ENCODE measurements at regions not wholly inside any gene's neighbourhood (a gene's known extent, or its start where the extent isn't known, plus 50 kb on each side); places are given as distances from the start of the nearest gene placed in this dataset.

DNA sequence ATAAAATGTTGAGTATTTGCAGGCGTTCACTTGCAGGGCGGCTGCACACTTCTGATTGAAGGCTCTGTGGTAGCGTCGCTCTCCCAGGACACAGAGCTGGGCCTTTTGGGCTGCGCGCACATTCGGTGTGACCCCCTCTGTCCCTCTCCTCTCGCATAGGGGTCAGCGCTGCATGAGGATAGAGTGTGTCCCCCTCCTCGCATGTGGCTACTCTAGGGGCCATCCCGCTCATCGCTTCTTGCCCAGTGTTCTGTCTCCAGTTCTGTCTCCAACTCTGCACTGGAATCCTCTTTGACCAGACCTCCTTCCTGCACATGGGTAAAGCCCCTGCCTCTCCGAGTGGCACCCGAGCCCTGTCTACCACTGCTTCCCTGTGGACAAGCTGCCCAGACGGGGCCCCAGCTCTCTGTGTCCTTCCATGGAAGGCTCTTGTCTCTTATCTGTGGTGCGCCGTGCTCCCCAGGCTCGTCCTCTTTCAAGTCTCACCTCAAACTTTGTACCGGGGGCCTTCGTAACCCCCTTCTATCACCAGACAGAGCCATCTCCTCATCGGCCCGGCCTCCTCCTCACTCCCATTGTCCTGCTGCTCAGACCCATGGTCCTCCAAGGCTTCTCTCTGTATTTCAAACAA lies 278.0 kb upstream of the HDAC4 start:
- TF ChIP-seq POLR2AphosphoS5 (IDR thresholded peaks at IDR 0.05) = no peak
- TF ChIP-seq, protein P1, sequence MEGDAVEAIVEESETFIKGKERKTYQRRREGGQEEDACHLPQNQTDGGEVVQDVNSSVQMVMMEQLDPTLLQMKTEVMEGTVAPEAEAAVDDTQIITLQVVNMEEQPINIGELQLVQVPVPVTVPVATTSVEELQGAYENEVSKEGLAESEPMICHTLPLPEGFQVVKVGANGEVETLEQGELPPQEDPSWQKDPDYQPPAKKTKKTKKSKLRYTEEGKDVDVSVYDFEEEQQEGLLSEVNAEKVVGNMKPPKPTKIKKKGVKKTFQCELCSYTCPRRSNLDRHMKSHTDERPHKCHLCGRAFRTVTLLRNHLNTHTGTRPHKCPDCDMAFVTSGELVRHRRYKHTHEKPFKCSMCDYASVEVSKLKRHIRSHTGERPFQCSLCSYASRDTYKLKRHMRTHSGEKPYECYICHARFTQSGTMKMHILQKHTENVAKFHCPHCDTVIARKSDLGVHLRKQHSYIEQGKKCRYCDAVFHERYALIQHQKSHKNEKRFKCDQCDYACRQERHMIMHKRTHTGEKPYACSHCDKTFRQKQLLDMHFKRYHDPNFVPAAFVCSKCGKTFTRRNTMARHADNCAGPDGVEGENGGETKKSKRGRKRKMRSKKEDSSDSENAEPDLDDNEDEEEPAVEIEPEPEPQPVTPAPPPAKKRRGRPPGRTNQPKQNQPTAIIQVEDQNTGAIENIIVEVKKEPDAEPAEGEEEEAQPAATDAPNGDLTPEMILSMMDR (IDR thresholded peaks at IDR 0.05) = no peak

All from suprapubic skin (tissue), 3 donors.